Lower leg skin (tissue), 4 donors: ENCODE measurements at regions not wholly inside any gene's neighbourhood (a gene's known extent, or its start where the extent isn't known, plus 50 kb on each side); places are given as distances from the start of the nearest gene placed in this dataset.

ENCODE experiments used
- DNase-seq, 2 donors: peaks; one replicate each; pipeline ENCODE4 v3.0.0-alpha.2; 2019; ENCODE audit warnings: low spot score in 2 of 2
- H3K4me3 ChIP-seq: fragments of 200-600 bp; sonication (generic); 2 replicates; pipeline ENCODE4 v1.5.1; 2017; ENCODE audit warnings: mild to moderate bottlenecking, low read depth; ENCODE audit not compliant: poor library complexity, severe bottlenecking
- POLR2A ChIP-seq, 2 donors: fragments of 450-650 bp; IDR thresholded peaks; one replicate each; pipeline ENCODE4 v1.6.1; 2016 to 2017; ENCODE audit warnings: antibody characterized with exemption in 2 of 2, mild to moderate bottlenecking in 1 of 2, moderate library complexity in 1 of 2
- WGBS, 2 donors: methylation state at CpG; one replicate each; pipeline ENCODE4 v1.1.5; 2018; 5-methylcytosine and 5-hydroxymethylcytosine counted together
- intact Hi-C: fragments of 100-400 bp; cut with DNase I; formaldehyde crosslinking; loops from one replicate; pipeline ENCODE4 v1.15.0; 2023; ENCODE audit warnings: low total_unique reads
- TF ChIP-seq, protein P1 (sequence below), 3 donors: fragments of 450-650 bp; IDR thresholded peaks; one replicate each; pipeline ENCODE4 v1.5.1; 2016; ENCODE audit warnings: antibody characterized with exemption in 3 of 3, mild to moderate bottlenecking in 3 of 3, moderate library complexity in 2 of 3

GRCh38 chr6:154582696-154583095 lies 72.2 kb upstream of the CNKSR3 start:
- no peak overlapping the region for H3K4me3 ChIP-seq
- WGBS, 2 donors, result 81 to 83% methylated on average over 1 of the region's 1 CpG
- no peak for DNase-seq
- TF ChIP-seq, protein P1, sequence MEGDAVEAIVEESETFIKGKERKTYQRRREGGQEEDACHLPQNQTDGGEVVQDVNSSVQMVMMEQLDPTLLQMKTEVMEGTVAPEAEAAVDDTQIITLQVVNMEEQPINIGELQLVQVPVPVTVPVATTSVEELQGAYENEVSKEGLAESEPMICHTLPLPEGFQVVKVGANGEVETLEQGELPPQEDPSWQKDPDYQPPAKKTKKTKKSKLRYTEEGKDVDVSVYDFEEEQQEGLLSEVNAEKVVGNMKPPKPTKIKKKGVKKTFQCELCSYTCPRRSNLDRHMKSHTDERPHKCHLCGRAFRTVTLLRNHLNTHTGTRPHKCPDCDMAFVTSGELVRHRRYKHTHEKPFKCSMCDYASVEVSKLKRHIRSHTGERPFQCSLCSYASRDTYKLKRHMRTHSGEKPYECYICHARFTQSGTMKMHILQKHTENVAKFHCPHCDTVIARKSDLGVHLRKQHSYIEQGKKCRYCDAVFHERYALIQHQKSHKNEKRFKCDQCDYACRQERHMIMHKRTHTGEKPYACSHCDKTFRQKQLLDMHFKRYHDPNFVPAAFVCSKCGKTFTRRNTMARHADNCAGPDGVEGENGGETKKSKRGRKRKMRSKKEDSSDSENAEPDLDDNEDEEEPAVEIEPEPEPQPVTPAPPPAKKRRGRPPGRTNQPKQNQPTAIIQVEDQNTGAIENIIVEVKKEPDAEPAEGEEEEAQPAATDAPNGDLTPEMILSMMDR (IDR thresholded peaks at IDR 0.05), result no peak
- no peak for TF ChIP-seq POLR2A (IDR thresholded peaks at IDR 0.05)
- intact Hi-C loops, result no loop called here

- TF ChIP-seq, protein P1 (IDR thresholded peaks at IDR 0.05), result no peak
- TF ChIP-seq POLR2A (IDR thresholded peaks at IDR 0.05), result no peak
- no peak overlapping the region for H3K4me3 ChIP-seq
- WGBS, 2 donors, result 88 to 91% methylated on average over 4 of the region's 4 CpGs
- no peak for DNase-seq
- intact Hi-C loops, result no loop called here
Observed at GRCh38 chr6:154583546-154584188, 73.2 kb upstream of the CNKSR3 start.

DNA sequence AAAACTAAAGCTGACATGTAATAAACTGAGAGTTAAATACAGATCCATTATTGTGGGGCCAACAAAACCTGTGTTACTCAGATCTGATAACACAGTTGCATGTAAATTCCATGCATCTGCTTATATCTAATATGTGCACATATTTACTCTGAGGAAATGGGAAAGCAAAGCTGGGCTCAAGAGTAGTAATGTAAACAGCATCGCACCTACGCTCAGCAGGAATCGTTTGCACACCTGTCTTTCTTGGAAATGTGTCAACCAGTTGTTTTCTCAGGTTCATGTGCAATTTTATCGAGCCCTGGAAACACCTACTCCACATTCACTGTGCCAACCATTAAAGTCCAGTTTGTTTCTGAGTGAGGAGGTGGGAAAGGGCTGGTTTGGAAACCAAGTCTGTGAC lies 80.3 kb upstream of the CNKSR3 start:
- whole genome bisulfite sequencing, 2 donors, result 71 to 73% methylated on average over 4 of the region's 4 CpGs
- no peak for DNase-seq
- TF ChIP-seq, protein P1 (IDR thresholded peaks at IDR 0.05), result no peak
- no peak for TF ChIP-seq POLR2A (IDR thresholded peaks at IDR 0.05)
- intact Hi-C loops, result no loop called here
- no peak overlapping the region for H3K4me3 ChIP-seq

DNA sequence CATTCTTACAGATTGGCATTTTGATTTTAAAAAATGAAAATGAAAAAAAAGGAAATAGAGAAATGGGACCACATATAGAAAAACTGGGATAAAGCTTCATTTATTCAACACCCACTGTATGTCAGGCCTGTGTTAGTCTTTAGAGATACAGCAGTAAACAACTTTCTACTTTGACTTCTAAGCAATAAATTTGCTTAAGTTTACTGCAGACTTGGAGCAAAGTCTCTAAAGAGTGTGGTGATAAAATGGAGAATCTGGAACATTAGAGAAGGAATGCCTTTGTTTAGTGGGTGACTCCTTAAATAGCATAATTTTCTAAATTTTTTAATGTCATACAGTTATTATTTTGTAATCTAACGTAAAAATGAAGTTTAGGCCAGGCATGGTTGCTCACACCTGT lies 80.7 kb upstream of the CNKSR3 start:
- no peak overlapping the region for H3K4me3 ChIP-seq
- intact Hi-C loops, result no loop called here
- no peak for DNase-seq
- WGBS, 2 donors, result 96 to 97% methylated on average over 1 of the region's 1 CpG
- no peak for TF ChIP-seq POLR2A (IDR thresholded peaks at IDR 0.05)
- TF ChIP-seq, protein P1 (IDR thresholded peaks at IDR 0.05), result no peak

- intact Hi-C loops, result no loop called here
- 88 to 91% methylated on average over 10 of the region's 10 CpGs for WGBS, 2 donors
Observed at GRCh38 chr6:154592199-154592860, 81.8 kb upstream of the CNKSR3 start.

More at GRCh38 chr6:154592199-154592860, 81.8 kb upstream of the CNKSR3 start:
- TF ChIP-seq, protein P1 (IDR thresholded peaks at IDR 0.05), result no peak
- no peak for TF ChIP-seq POLR2A (IDR thresholded peaks at IDR 0.05)
- H3K4me3 ChIP-seq, result no peak overlapping the region
- DNase-seq, result no peak
